Keratinocyte (primary cell): ENCODE measurements at regions not wholly inside any gene's neighbourhood (a gene's known extent, or its start where the extent isn't known, plus 50 kb on each side); places are given as distances from the start of the nearest gene placed in this dataset.

Experiments used
- DNase-seq: peaks from one replicate; pipeline ENCODE4 v3.0.0-alpha.2; 2011; ENCODE audit warnings: low read depth, missing footprints, low spot score
- FAIRE-seq: peaks from 2 replicates; lab custom pipeline; 2011; peaks lifted over from hg19 to GRCh38; lab: Jason Lieb, UNC
- H2AFZ ChIP-seq: 2 replicates; pipeline ENCODE4 v1.6.0; 2012; ENCODE audit warnings: low read length, control low read depth, inconsistent platforms; ENCODE audit not compliant: control insufficient read depth
- H3K27ac ChIP-seq: 2 replicates; pipeline ENCODE4 v1.5.1; 2011; ENCODE audit warnings: low read length; ENCODE audit not compliant: control insufficient read depth, insufficient read depth
- H3K27me3 ChIP-seq: 3 replicates; pipeline ENCODE4 v1.6.0; 2011; ENCODE audit warnings: low read length; ENCODE audit not compliant: control insufficient read depth, insufficient read depth; ENCODE audit errors: extremely low read depth
- H3K36me3 ChIP-seq, 2 experiments: 2 replicates in 1 of 2; 3 replicates in 1 of 2; pipeline ENCODE4 v1.5.1; 2011; ENCODE audit warnings: low read length in 2 of 2, mild to moderate bottlenecking in 1 of 2; ENCODE audit not compliant: control insufficient read depth in 2 of 2, insufficient read depth in 2 of 2; ENCODE audit errors: extremely low read depth in 1 of 2
- H3K4me1 ChIP-seq: 3 replicates; pipeline ENCODE4 v1.5.1; 2011; ENCODE audit warnings: low read length; ENCODE audit not compliant: control insufficient read depth, insufficient read depth; ENCODE audit errors: extremely low read depth
- H3K4me2 ChIP-seq: 3 replicates; pipeline ENCODE4 v1.6.0; 2011; ENCODE audit warnings: low read depth, low read length; ENCODE audit not compliant: control insufficient read depth, insufficient read depth; ENCODE audit errors: extremely low read depth
- H3K4me3 ChIP-seq, 3 experiments: fragments of 200-600 bp in 1 of 3; sonication (generic) in 1 of 3; 2 replicates in 2 of 3; 3 replicates in 1 of 3; pipeline ENCODE4 v1.5.1; 2011 to 2016; ENCODE audit warnings: low read length in 3 of 3, mild to moderate bottlenecking in 3 of 3, control low read depth in 2 of 3, inconsistent platforms in 1 of 3, low read depth in 1 of 3, mixed read lengths in 1 of 3, mixed run types in 1 of 3, moderate library complexity in 1 of 3; ENCODE audit not compliant: control insufficient read depth in 2 of 3, insufficient read depth in 2 of 3; ENCODE audit errors: extremely low read depth in 1 of 3
- H3K79me2 ChIP-seq: 2 replicates; pipeline ENCODE4 v1.6.0; 2012; ENCODE audit warnings: low read length; ENCODE audit not compliant: control insufficient read depth, insufficient read depth
- H3K9ac ChIP-seq: 3 replicates; pipeline ENCODE4 v1.6.0; 2011; ENCODE audit warnings: low read length; ENCODE audit not compliant: control insufficient read depth, insufficient read depth; ENCODE audit errors: extremely low read depth
- H3K9me1 ChIP-seq: 3 replicates; pipeline ENCODE4 v1.6.0; 2011; ENCODE audit warnings: low read length; ENCODE audit not compliant: control insufficient read depth, insufficient read depth; ENCODE audit errors: extremely low read depth
- H3K9me3 ChIP-seq: 2 replicates; pipeline ENCODE4 v1.5.1; 2012; ENCODE audit warnings: low read depth, low read length; ENCODE audit not compliant: control insufficient read depth
- H4K20me1 ChIP-seq: 3 replicates; pipeline ENCODE4 v1.6.0; 2011; ENCODE audit warnings: low read length; ENCODE audit not compliant: control insufficient read depth, insufficient read depth; ENCODE audit errors: extremely low read depth
- EZH2 ChIP-seq: IDR thresholded peaks from one replicate; pipeline ENCODE4 v1.6.1; 2012; ENCODE audit warnings: inconsistent platforms, mild to moderate bottlenecking, low read length, moderate library complexity
- dilution Hi-C: fragments of 300-500 bp; cut with MboI; formaldehyde crosslinking; loops from one replicate; pipeline ENCODE4 v1.7.0; 2020; ENCODE audit warnings: low sequenced_read_pairs; ENCODE audit not compliant: extremely low pct_ligation_motif_present
- TF ChIP-seq, protein P1 (sequence below), 3 experiments: IDR thresholded peaks in 1 of 3; conservative IDR thresholded peaks in 1 of 3; optimal IDR thresholded peaks in 1 of 3; 2 replicates in 2 of 3; 3 replicates in 1 of 3; pipeline versions ENCODE3 to v1.5.1; 2011; ENCODE audit warnings: low read length in 3 of 3, mild to moderate bottlenecking in 3 of 3, moderate library complexity in 2 of 3, control low read depth in 1 of 3, inconsistent platforms in 1 of 3; ENCODE audit not compliant: insufficient read depth in 2 of 3; ENCODE audit errors: extremely low read depth in 1 of 3

DNA sequence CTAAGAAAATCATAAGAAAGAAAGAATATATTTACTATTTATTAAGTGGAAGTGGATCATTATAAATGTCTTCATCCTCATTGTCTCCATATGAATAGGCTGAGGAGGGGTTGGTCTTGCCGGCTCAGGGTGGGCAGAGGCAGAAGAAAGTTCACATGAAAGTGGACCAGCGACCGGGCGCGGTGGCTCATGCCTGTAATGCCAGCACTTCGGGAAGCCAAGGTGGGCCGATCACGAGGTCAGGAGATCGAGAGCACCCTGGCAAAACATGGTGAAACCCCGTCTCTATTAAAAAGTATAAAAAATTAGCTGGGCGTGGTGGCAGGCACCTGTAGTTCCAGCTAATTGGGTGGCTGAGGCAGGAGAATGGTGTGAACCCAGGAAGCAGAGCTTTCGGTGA lies 1145.4 kb downstream of the STIM2 start:
- TF ChIP-seq, protein P1, sequence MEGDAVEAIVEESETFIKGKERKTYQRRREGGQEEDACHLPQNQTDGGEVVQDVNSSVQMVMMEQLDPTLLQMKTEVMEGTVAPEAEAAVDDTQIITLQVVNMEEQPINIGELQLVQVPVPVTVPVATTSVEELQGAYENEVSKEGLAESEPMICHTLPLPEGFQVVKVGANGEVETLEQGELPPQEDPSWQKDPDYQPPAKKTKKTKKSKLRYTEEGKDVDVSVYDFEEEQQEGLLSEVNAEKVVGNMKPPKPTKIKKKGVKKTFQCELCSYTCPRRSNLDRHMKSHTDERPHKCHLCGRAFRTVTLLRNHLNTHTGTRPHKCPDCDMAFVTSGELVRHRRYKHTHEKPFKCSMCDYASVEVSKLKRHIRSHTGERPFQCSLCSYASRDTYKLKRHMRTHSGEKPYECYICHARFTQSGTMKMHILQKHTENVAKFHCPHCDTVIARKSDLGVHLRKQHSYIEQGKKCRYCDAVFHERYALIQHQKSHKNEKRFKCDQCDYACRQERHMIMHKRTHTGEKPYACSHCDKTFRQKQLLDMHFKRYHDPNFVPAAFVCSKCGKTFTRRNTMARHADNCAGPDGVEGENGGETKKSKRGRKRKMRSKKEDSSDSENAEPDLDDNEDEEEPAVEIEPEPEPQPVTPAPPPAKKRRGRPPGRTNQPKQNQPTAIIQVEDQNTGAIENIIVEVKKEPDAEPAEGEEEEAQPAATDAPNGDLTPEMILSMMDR (optimal IDR thresholded peaks at IDR 0.05 in 1 of 3, IDR thresholded peaks at IDR 0.05 in 1 of 3, conservative IDR thresholded peaks at IDR 0.05 in 1 of 3; ENCODE audit: extremely low read depth in 1 of 3, insufficient read depth in 2 of 3, low read length in 3 of 3), result no peak
- TF ChIP-seq EZH2, result no peak
- Histone ChIP-seq H2AFZ (no peak overlapping the region), H3K4me2 (no peak overlapping the region), H3K79me2 (no peaks in the 10 kb centered on the region), H3K4me3 (no peak overlapping the region), H3K27ac (no peak overlapping the region), H3K27me3 (no peaks in the 10 kb centered on the region), H4K20me1 (no peaks in the 10 kb centered on the region), H3K36me3 (no peaks in the 10 kb centered on the region), H3K9me3 (no peaks in the 10 kb centered on the region), H3K4me1 (no peaks in the 10 kb centered on the region), H3K9me1 (no peaks in the 10 kb centered on the region), H3K9ac (no peak overlapping the region)
- dilution Hi-C loops, result no loop called here
- DNase-seq (no peak), FAIRE-seq (no peak)

DNA sequence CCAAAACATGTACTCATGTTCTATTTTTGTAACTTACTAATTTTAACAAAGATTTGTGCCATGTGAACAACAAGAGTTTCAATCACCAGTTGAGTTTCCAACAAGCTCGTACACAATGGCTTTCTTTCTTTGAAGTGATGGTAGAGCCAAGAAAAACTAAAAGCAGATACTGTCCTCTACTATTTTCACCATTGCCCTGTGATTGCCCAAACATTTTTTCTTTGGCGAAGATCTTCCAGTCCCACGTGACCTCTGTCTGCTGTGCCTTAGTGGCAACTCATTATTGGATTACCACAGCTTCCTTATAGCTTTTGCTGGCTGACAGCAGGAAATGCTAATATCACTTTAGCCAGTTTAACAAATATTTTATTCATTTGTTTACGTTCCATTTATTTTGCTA lies 1147.1 kb downstream of the STIM2 start:
- Histone ChIP-seq H3K36me3 (no peaks in the 10 kb centered on the region), H3K4me3 (no peak overlapping the region), H3K9ac (no peak overlapping the region), H3K79me2 (no peaks in the 10 kb centered on the region), H2AFZ (no peak overlapping the region), H3K9me1 (no peaks in the 10 kb centered on the region), H3K4me1 (no peaks in the 10 kb centered on the region), H3K9me3 (no peaks in the 10 kb centered on the region), H3K4me2 (no peak overlapping the region), H4K20me1 (no peaks in the 10 kb centered on the region), H3K27ac (no peak overlapping the region), H3K27me3 (no peaks in the 10 kb centered on the region)
- TF ChIP-seq, protein P1 (optimal IDR thresholded peaks at IDR 0.05 in 1 of 3, IDR thresholded peaks at IDR 0.05 in 1 of 3, conservative IDR thresholded peaks at IDR 0.05 in 1 of 3; ENCODE audit: extremely low read depth in 1 of 3, insufficient read depth in 2 of 3, low read length in 3 of 3), result no peak
- TF ChIP-seq EZH2, result no peak
- dilution Hi-C loops, result no loop called here
- FAIRE-seq (no peak), DNase-seq (no peak)
